ENCODE measurements at regions not wholly inside any gene's neighbourhood (a gene's known extent, or its start where the extent isn't known, plus 50 kb on each side); places are given as distances from the start of the nearest gene placed in this dataset.

- Histone ChIP-seq H3K4me3 (ENCODE audit: low read depth, low read length) (no peak overlapping the region), H3K9me3 (ENCODE audit: control insufficient read depth, insufficient read depth, low read depth, low read length) (no peaks in the 10 kb centered on the region), H3K36me3 (ENCODE audit: control insufficient read depth in 2 of 2, insufficient read depth in 1 of 2, low read length in 2 of 2) (no peaks in the 10 kb centered on the region), H3K27ac (ENCODE audit: extremely low read depth, low read depth, low read length) (no peak overlapping the region), H3K4me1 (ENCODE audit: control insufficient read depth, insufficient read depth, low read length) (no peaks in the 10 kb centered on the region)
- TF ChIP-seq ZNF221 (tag by site-specific recombination; IDR thresholded peaks at IDR 0.05; ENCODE audit: borderline replicate concordance), result no peak
- TF ChIP-seq ZBTB26 (tag by site-specific recombination; optimal IDR thresholded peaks at IDR 0.05), result no peak
- TF ChIP-seq ZNF596 (tag by site-specific recombination; IDR thresholded peaks at IDR 0.05), result no peak
- TF ChIP-seq ZNF274 (IDR thresholded peaks at IDR 0.05; ENCODE audit: low read length), result no peak
- TF ChIP-seq ZNF274 (tag by site-specific recombination; IDR thresholded peaks at IDR 0.05; ENCODE audit: borderline replicate concordance), result no peak
- TF ChIP-seq ZNF610 (tag by site-specific recombination; IDR thresholded peaks at IDR 0.05; ENCODE audit: borderline replicate concordance), result no peak
- TF ChIP-seq ZNF350 (tag by site-specific recombination; IDR thresholded peaks at IDR 0.05), result no peak
- no peak for TF ChIP-seq KLF8 (tag by site-specific recombination; IDR thresholded peaks at IDR 0.05)
- TF ChIP-seq ZNF561 (tag by site-specific recombination; IDR thresholded peaks at IDR 0.05; ENCODE audit: borderline replicate concordance), result no peak
- no peak for TF ChIP-seq ZNF76 (tag by site-specific recombination; IDR thresholded peaks at IDR 0.05; ENCODE audit: borderline replicate concordance, low read depth)
- no peak for TF ChIP-seq HOXC10 (CRISPR knock-in tag; IDR thresholded peaks at IDR 0.05)
- no peak for TF ChIP-seq ZNF16 (tag by site-specific recombination; IDR thresholded peaks at IDR 0.05; ENCODE audit: low read depth)
- no peak for TF ChIP-seq ZNF843 (tag by site-specific recombination; IDR thresholded peaks at IDR 0.05)
- no peak for TF ChIP-seq ZNF146 (tag by site-specific recombination; IDR thresholded peaks at IDR 0.05)
- TF ChIP-seq ZNF670 (tag by site-specific recombination; IDR thresholded peaks at IDR 0.05; ENCODE audit: low read depth), result no peak
- ChIA-PET CTCF (no interaction called here), POLR2A (no interaction called here)
Observed at GRCh38 chr6:44608175-44608574, 220.7 kb downstream of the CDC5L start.

- no peaks in the 10 kb centered on the region for H3K36me3 ChIP-seq (ENCODE audit: control insufficient read depth in 2 of 2, insufficient read depth in 1 of 2, low read length in 2 of 2)
- ChIA-PET POLR2A (no interaction called here), CTCF (no interaction called here)
- no peaks in the 10 kb centered on the region for H3K9me3 ChIP-seq (ENCODE audit: control insufficient read depth, insufficient read depth, low read depth, low read length)
- H3K27ac ChIP-seq (ENCODE audit: extremely low read depth, low read depth, low read length), result no peak overlapping the region
- H3K4me1 ChIP-seq (ENCODE audit: control insufficient read depth, insufficient read depth, low read length), result no peaks in the 10 kb centered on the region
- TF ChIP-seq ZNF580 (tag by site-specific recombination; IDR thresholded peaks at IDR 0.05) (no peak), ZNF518A (tag by site-specific recombination; conservative IDR thresholded peaks at IDR 0.05; ENCODE audit: low read depth) (no peak), TCF7L2 (IDR thresholded peaks at IDR 0.05; ENCODE audit: borderline replicate concordance, low read depth, low read length) (no peak)
- H3K4me3 ChIP-seq (ENCODE audit: low read depth, low read length), result no peak overlapping the region
Observed at GRCh38 chr6:44609051-44609612, 221.6 kb downstream of the CDC5L start.
